Erythroblast (primary cell): ENCODE measurements at regions not wholly inside any gene's neighbourhood (a gene's known extent, or its start where the extent isn't known, plus 50 kb on each side); places are given as distances from the start of the nearest gene placed in this dataset.

Experiments
- GATA1 ChIP-seq: IDR thresholded peaks from 2 replicates; pipeline ENCODE4 v1.6.1; 2011; ENCODE audit warnings: low read depth, mild to moderate bottlenecking, control low read depth, low read length, moderate library complexity
- POLR2A ChIP-seq: IDR thresholded peaks from 2 replicates; pipeline ENCODE4 v1.6.1; 2011; ENCODE audit warnings: mild to moderate bottlenecking, low read length

DNA sequence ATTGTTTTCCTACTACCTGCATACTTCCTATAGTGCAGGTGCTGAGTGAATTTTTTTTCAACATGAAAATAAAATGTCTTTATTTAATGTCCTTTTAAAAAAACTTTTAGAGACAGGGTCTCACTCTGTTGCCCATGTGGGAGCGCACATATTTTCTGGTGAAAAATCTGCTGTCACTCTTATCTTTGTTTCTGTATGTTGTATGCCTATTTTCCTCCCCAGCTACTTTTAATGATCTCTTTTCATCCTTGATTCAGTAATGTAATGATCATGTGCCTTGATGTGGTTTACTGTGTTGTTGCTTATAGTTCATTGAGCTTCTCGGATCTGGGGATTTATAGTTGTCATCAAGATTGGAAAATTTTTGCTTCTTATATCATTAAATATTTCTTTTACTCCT is 117.3 kb downstream of the ARL6IP6 start:
- TF ChIP-seq POLR2A, result no peak
- no peak for TF ChIP-seq GATA1
